ENCODE measurements at regions not wholly inside any gene's neighbourhood (a gene's known extent, or its start where the extent isn't known, plus 50 kb on each side); places are given as distances from the start of the nearest gene placed in this dataset.

DNA sequence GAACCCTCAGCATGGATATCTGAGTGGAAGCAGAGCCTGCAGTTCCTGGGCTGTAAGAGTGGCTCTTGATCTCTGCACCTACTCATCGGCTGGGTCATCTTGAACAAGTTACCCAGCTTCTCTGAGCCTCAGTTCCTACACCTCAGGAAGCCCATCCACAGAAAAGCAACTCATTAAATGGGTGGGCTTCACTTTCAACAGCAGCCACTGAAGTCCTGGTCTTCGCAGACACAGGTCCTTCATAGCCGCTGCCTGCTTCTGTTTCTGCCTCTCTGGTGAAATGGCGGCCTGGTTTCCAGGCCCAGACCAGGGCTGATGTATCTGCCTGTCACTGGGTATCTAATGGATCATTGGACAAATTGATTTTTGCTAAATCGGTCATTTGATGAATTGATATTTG is 571.4 kb downstream of the PTPRU start:
- Histone ChIP-seq H3K4me3 (ENCODE audit: low read length in 2 of 2) (no peak overlapping the region), H3K36me3 (ENCODE audit: control insufficient read depth in 2 of 2, insufficient read depth in 2 of 2, low read length in 2 of 2) (no peaks in the 10 kb centered on the region)

GRCh38 chr1:29806646-29807319 is 570.5 kb downstream of the PTPRU start:
- H3K36me3 ChIP-seq (ENCODE audit: control insufficient read depth in 2 of 2, insufficient read depth in 2 of 2, low read length in 2 of 2) = no peaks in the 10 kb centered on the region
- H3K9ac ChIP-seq (ENCODE audit: low read length in 2 of 2) = no peak overlapping the region
- H3K27ac ChIP-seq (ENCODE audit: low read length) = no peak overlapping the region
- no peaks in the 10 kb centered on the region for H3K4me1 ChIP-seq (ENCODE audit: control insufficient read depth, insufficient read depth, low read length)
- H3K4me3 ChIP-seq (ENCODE audit: low read length in 2 of 2) = no peak overlapping the region
- H3K9me3 ChIP-seq (ENCODE audit: control insufficient read depth in 2 of 2, low read length in 2 of 2) = no peaks in the 10 kb centered on the region
- peaks cover 8 to 17% of the 10 kb centered on the region in 2 donors for H3K27me3 ChIP-seq (ENCODE audit: control insufficient read depth in 1 of 2, insufficient read depth in 2 of 2, low read length in 2 of 2)

More for the DNA sequence above, 571.4 kb downstream of the PTPRU start:
- Histone ChIP-seq H3K27me3 (ENCODE audit: control insufficient read depth in 1 of 2, insufficient read depth in 2 of 2, low read length in 2 of 2) (peaks cover 5 to 14% of the 10 kb centered on the region in 2 donors), H3K27ac (ENCODE audit: low read length) (no peak overlapping the region), H3K4me1 (ENCODE audit: control insufficient read depth, insufficient read depth, low read length) (no peaks in the 10 kb centered on the region), H3K9ac (ENCODE audit: low read length in 2 of 2) (no peak overlapping the region), H3K9me3 (ENCODE audit: control insufficient read depth in 2 of 2, low read length in 2 of 2) (no peaks in the 10 kb centered on the region)

DNA sequence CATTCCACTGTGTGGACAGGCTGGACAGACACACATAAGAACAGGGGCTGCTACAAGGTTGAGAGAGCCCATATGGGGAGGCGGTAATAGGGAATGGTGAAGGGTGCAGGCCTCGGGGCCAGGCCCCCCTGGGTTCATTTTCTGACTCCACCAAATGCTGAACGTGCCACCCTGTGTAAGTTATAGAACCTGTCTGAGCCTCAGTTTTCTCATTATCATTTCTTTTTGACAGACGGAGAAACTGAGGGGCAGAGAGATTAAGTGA is 569.5 kb downstream of the PTPRU start:
- no peak overlapping the region for H3K4me3 ChIP-seq (ENCODE audit: low read length in 2 of 2)
- no peaks in the 10 kb centered on the region for H3K36me3 ChIP-seq (ENCODE audit: control insufficient read depth in 2 of 2, insufficient read depth in 2 of 2, low read length in 2 of 2)
- H3K27me3 ChIP-seq (ENCODE audit: control insufficient read depth in 1 of 2, insufficient read depth in 2 of 2, low read length in 2 of 2) = peaks cover 8 to 22% of the 10 kb centered on the region in 2 donors
- no peak overlapping the region for H3K27ac ChIP-seq (ENCODE audit: low read length)
- no peak overlapping the region for H3K9ac ChIP-seq (ENCODE audit: low read length in 2 of 2)
- H3K9me3 ChIP-seq (ENCODE audit: control insufficient read depth in 2 of 2, low read length in 2 of 2) = no peaks in the 10 kb centered on the region
- no peaks in the 10 kb centered on the region for H3K4me1 ChIP-seq (ENCODE audit: control insufficient read depth, insufficient read depth, low read length)

DNA sequence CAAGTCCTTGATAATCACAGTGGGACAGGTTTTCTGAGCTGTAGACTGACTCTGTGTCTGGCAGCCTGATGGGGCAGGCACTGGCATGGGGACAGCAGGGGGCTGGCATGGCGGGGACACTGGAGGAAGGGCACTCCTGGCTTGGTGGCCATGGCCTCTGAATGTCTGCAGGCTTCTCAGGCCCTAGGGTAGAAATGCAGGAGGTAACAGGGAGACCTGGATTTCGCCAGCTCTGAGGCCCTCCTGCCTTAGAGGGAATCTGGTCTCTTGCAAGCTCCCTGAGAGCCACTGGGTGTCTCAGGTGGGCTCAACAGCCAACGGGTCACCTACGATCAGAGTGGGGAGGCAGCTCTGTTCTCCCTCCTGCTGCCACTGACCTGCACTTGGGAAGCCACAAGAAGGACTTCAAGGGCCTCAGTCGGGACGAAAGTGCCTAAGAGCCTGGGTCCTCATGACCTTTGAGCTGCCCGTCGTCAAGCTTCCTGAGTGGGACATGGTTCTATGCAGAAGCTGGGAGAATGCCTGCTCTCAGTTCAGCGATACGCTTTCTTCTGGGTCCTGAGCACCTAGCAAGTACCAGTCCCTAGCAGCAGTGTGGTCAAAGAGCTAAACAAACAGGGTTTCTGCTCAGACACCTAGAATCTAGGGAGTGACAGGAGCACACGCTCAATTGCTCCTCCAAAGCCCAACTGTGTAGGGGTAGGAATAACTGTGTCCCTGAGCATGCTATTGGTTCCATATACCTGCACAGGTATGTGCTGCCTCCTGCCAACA is 569.0 kb downstream of the PTPRU start:
- Histone ChIP-seq H3K4me1 (ENCODE audit: control insufficient read depth, insufficient read depth, low read length) (no peaks in the 10 kb centered on the region), H3K27ac (ENCODE audit: low read length) (no peak overlapping the region), H3K27me3 (ENCODE audit: control insufficient read depth in 1 of 2, insufficient read depth in 2 of 2, low read length in 2 of 2) (peaks cover 8 to 24% of the 10 kb centered on the region in 2 donors), H3K4me3 (ENCODE audit: low read length in 2 of 2) (no peak overlapping the region), H3K9ac (ENCODE audit: low read length in 2 of 2) (no peak overlapping the region), H3K9me3 (ENCODE audit: control insufficient read depth in 2 of 2, low read length in 2 of 2) (no peaks in the 10 kb centered on the region), H3K36me3 (ENCODE audit: control insufficient read depth in 2 of 2, insufficient read depth in 2 of 2, low read length in 2 of 2) (no peaks in the 10 kb centered on the region)

DNA sequence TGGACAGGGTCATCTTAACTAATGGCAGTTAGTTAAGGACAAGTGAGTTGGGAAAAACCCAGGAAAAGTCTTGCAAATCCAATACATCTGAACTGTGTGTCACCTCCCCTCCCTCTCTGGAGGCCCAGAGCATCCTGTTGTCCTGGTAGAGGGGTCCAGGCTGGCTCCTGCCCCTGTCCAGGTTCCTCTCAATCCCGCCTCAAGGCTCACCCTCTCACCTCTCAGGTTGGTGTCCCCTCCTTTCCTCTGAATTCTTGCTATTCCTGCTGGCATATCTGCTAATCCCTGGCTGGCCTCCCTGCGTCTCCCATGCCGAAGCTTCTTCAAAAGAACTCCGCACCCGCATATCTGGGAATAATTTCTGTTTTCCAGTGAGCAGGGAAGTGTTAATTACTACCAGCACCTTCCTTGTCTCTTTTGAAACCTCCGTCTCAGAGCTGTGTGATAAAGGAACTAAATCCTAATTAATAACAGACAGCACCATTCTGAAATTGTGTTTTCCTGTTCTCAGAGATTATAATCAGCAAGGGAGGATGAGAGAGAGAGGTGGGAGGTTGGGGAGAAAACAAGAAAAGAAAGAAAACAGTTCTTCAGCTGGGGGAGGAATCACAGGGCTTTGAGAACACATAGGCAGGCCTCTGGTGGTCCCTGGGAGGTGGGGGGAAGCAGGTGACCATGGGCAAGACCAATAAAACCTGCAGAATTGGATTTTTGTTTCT is 568.0 kb downstream of the PTPRU start:
- Histone ChIP-seq H3K36me3 (ENCODE audit: control insufficient read depth in 2 of 2, insufficient read depth in 2 of 2, low read length in 2 of 2) (no peaks in the 10 kb centered on the region), H3K27ac (ENCODE audit: low read length) (no peak overlapping the region), H3K9me3 (ENCODE audit: control insufficient read depth in 2 of 2, low read length in 2 of 2) (no peaks in the 10 kb centered on the region), H3K27me3 (ENCODE audit: control insufficient read depth in 1 of 2, insufficient read depth in 2 of 2, low read length in 2 of 2) (peaks cover 8 to 21% of the 10 kb centered on the region in 2 donors), H3K9ac (ENCODE audit: low read length in 2 of 2) (no peak overlapping the region), H3K4me1 (ENCODE audit: control insufficient read depth, insufficient read depth, low read length) (no peaks in the 10 kb centered on the region), H3K4me3 (ENCODE audit: low read length in 2 of 2) (no peak overlapping the region)

GRCh38 chr1:29803486-29803885 is 567.2 kb downstream of the PTPRU start:
- Histone ChIP-seq H3K27ac (ENCODE audit: low read length) (no peak overlapping the region), H3K4me3 (ENCODE audit: low read length in 2 of 2) (no peak overlapping the region), H3K9ac (ENCODE audit: low read length in 2 of 2) (no peak overlapping the region), H3K27me3 (ENCODE audit: control insufficient read depth in 1 of 2, insufficient read depth in 2 of 2, low read length in 2 of 2) (peaks cover 8 to 19% of the 10 kb centered on the region in 2 donors), H3K36me3 (ENCODE audit: control insufficient read depth in 2 of 2, insufficient read depth in 2 of 2, low read length in 2 of 2) (no peaks in the 10 kb centered on the region), H3K9me3 (ENCODE audit: control insufficient read depth in 2 of 2, low read length in 2 of 2) (no peaks in the 10 kb centered on the region), H3K4me1 (ENCODE audit: control insufficient read depth, insufficient read depth, low read length) (no peaks in the 10 kb centered on the region)

DNA sequence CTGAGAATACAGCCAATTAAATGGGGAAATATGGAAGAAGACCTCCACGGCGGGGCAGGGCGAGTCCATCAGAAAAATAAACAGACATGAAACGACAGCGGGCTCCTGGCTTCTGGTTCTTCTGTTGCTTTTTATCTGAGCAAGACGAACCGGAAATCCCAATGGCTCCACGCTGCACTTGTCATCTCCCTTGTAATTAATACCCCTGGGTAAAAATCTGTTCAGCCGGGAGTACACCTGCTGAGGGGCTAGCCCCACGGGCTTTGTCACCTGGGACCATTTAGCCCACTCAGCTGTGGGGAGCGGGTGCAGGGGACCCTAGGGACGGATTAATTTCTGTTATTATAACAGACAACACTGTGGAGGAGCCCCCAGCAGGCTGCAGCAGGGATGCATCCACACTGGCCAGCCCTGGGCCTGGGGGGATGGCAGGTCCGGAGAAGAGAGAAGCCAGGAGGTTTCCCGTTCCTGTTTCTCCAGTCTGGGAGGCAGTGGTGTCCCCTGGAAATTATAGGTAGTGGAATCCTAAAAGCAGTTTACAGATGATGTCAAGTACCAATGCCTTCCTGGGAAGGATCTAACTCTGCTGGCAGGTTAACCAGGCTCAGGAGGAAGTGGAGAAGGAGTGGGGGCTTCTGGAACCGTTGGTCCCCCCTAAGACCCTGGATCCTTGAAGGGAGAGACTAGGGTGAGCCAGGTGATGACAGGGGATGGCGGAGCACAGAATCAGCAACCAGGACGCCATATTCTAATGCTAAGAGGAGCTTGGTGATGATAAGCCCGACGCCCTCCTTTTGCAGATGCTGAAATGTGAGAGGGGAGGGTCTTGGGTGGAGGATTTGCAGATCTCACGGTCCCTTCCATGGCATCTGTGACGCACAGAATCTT is 566.1 kb downstream of the PTPRU start:
- H3K36me3 ChIP-seq (ENCODE audit: control insufficient read depth in 2 of 2, insufficient read depth in 2 of 2, low read length in 2 of 2) = no peaks in the 10 kb centered on the region
- no peaks in the 10 kb centered on the region for H3K9me3 ChIP-seq (ENCODE audit: control insufficient read depth in 2 of 2, low read length in 2 of 2)
- no peaks in the 10 kb centered on the region for H3K4me1 ChIP-seq (ENCODE audit: control insufficient read depth, insufficient read depth, low read length)
- no peak overlapping the region for H3K27ac ChIP-seq (ENCODE audit: low read length)
- peaks cover 8 to 19% of the 10 kb centered on the region in 2 donors for H3K27me3 ChIP-seq (ENCODE audit: control insufficient read depth in 1 of 2, insufficient read depth in 2 of 2, low read length in 2 of 2)
- no peak overlapping the region for H3K4me3 ChIP-seq (ENCODE audit: low read length in 2 of 2)
- H3K9ac ChIP-seq (ENCODE audit: low read length in 2 of 2) = no peak overlapping the region

DNA sequence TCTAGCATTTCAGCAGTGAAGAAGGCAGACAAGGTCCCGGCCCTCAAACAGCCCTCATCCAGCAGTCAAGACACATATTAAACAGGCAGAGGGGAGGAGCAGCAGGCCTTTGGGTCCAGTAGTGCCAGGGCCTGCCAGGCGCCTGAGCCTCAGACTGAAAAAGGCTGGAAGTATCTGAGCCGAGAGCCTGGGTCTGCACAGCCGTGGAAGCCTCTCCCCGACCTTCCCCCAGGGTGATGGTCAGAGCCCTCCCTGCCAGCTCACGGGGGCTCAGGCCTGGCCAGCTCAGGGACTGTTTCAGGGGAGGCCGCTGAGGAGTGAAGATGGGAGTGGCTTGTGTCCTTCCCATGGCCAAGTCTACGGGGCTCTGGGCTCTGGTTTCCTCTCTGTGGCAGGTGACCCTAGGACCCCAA is 565.2 kb downstream of the PTPRU start:
- H3K4me1 ChIP-seq (ENCODE audit: control insufficient read depth, insufficient read depth, low read length) = no peaks in the 10 kb centered on the region
- H3K9me3 ChIP-seq (ENCODE audit: control insufficient read depth in 2 of 2, low read length in 2 of 2) = peaks cover under 1 to 2% of the 10 kb centered on the region in 2 donors
- no peak overlapping the region for H3K9ac ChIP-seq (ENCODE audit: low read length in 2 of 2)
- H3K36me3 ChIP-seq (ENCODE audit: control insufficient read depth in 2 of 2, insufficient read depth in 2 of 2, low read length in 2 of 2) = no peaks in the 10 kb centered on the region
- peaks cover 8 to 19% of the 10 kb centered on the region in 2 donors for H3K27me3 ChIP-seq (ENCODE audit: control insufficient read depth in 1 of 2, insufficient read depth in 2 of 2, low read length in 2 of 2)
- H3K4me3 ChIP-seq (ENCODE audit: low read length in 2 of 2) = peak overlapping the region in 1 of 2 donors; percentile 15
- H3K27ac ChIP-seq (ENCODE audit: low read length) = no peak overlapping the region

- Histone ChIP-seq H3K9ac (ENCODE audit: low read length in 2 of 2) (no peak overlapping the region), H3K9me3 (ENCODE audit: control insufficient read depth in 2 of 2, low read length in 2 of 2) (peaks cover 3% of the 10 kb centered on the region in 2 donors), H3K27ac (ENCODE audit: low read length) (no peak overlapping the region), H3K27me3 (ENCODE audit: control insufficient read depth in 1 of 2, insufficient read depth in 2 of 2, low read length in 2 of 2) (peaks cover 8 to 19% of the 10 kb centered on the region in 2 donors), H3K4me1 (ENCODE audit: control insufficient read depth, insufficient read depth, low read length) (no peaks in the 10 kb centered on the region), H3K4me3 (ENCODE audit: low read length in 2 of 2) (no peak overlapping the region), H3K36me3 (ENCODE audit: control insufficient read depth in 2 of 2, insufficient read depth in 2 of 2, low read length in 2 of 2) (no peaks in the 10 kb centered on the region)
These were observed 564.7 kb downstream of the PTPRU start for GRCh38 chr1:29801003-29801402.

- no peaks in the 10 kb centered on the region for H3K36me3 ChIP-seq (ENCODE audit: control insufficient read depth in 2 of 2, insufficient read depth in 2 of 2, low read length in 2 of 2)
- peaks cover 8 to 19% of the 10 kb centered on the region in 2 donors for H3K27me3 ChIP-seq (ENCODE audit: control insufficient read depth in 1 of 2, insufficient read depth in 2 of 2, low read length in 2 of 2)
- no peaks in the 10 kb centered on the region for H3K4me1 ChIP-seq (ENCODE audit: control insufficient read depth, insufficient read depth, low read length)
- no peak overlapping the region for H3K9ac ChIP-seq (ENCODE audit: low read length in 2 of 2)
- H3K9me3 ChIP-seq (ENCODE audit: control insufficient read depth in 2 of 2, low read length in 2 of 2) = peaks cover 3 to 5% of the 10 kb centered on the region in 2 donors
- H3K4me3 ChIP-seq (ENCODE audit: low read length in 2 of 2) = no peak overlapping the region
- H3K27ac ChIP-seq (ENCODE audit: low read length) = no peak overlapping the region
These were observed 564.2 kb downstream of the PTPRU start for GRCh38 chr1:29800522-29800956.
